Spleen (tissue), 11 donors: ENCODE measurements at regions not wholly inside any gene's neighbourhood (a gene's known extent, or its start where the extent isn't known, plus 50 kb on each side); places are given as distances from the start of the nearest gene placed in this dataset.
"Not testable (repeated sequence)": the region's sequence is repeated elsewhere in the genome, so short reads cannot be mapped to it uniquely, and the experiment has no call there.

Experiments
- DNase-seq: peaks from one replicate; pipeline ENCODE4 v3.0.0-alpha.2; 2020
- H3K27ac ChIP-seq, 8 donors: fragments of 200-600 bp; sonication (generic) in 7 of 8; 1 replicate in 4 of 8; 2 replicates in 4 of 8; pipeline versions ENCODE4 v1.5.0 to v1.8.0; 2016 to 2021; ENCODE audit warnings: inconsistent platforms in 4 of 8, mild to moderate bottlenecking in 4 of 8, moderate library complexity in 1 of 8
- H3K27me3 ChIP-seq, 7 donors: fragments of 200-600 bp; sonication (generic) in 6 of 7; replicated peaks in 1 of 7; 1 replicate in 4 of 7; 2 replicates in 3 of 7; pipeline versions ENCODE4 v1.5.0 to v1.8.0; 2016 to 2021; ENCODE audit warnings: inconsistent platforms in 3 of 7, mild to moderate bottlenecking in 1 of 7
- H3K36me3 ChIP-seq, 6 donors: fragments of 200-600 bp; sonication (generic) in 5 of 6; 1 replicate in 4 of 6; 2 replicates in 2 of 6; pipeline versions ENCODE4 v1.5.0 to v1.8.0; 2016 to 2021; ENCODE audit warnings: inconsistent platforms in 2 of 6
- H3K4me1 ChIP-seq, 6 donors: fragments of 200-600 bp; sonication (generic) in 5 of 6; 1 replicate in 3 of 6; 2 replicates in 3 of 6; pipeline versions ENCODE4 v1.5.0 to v1.8.0; 2016 to 2021; ENCODE audit warnings: inconsistent platforms in 3 of 6
- H3K4me3 ChIP-seq, 8 donors: fragments of 200-600 bp; sonication (generic) in 7 of 8; 1 replicate in 4 of 8; 2 replicates in 4 of 8; pipeline versions ENCODE4 v1.5.0 to v1.8.0; 2016 to 2021; ENCODE audit warnings: inconsistent platforms in 4 of 8, mild to moderate bottlenecking in 4 of 8, moderate library complexity in 2 of 8
- H3K9me3 ChIP-seq, 8 donors: fragments of 200-600 bp; sonication (generic) in 7 of 8; 1 replicate in 4 of 8; 2 replicates in 4 of 8; pipeline versions ENCODE4 v1.5.0 to v1.8.0; 2016 to 2021; ENCODE audit warnings: inconsistent platforms in 4 of 8
- whole genome bisulfite sequencing, 5 donors: extraction: QIAGEN DNeasy Blood & Tissue Kit in 3 of 5; methylation state at CpG; one replicate each; pipeline versions ENCODE4 v1.1.5 to v1.1.7; 2013 to 2018; 5-methylcytosine and 5-hydroxymethylcytosine counted together
- intact Hi-C: fragments of 100-400 bp; cut with DNase I; formaldehyde crosslinking; loops from one replicate; pipeline ENCODE4 v1.15.0; 2023; ENCODE audit warnings: low total_unique reads
- donor health status: healthy with polysubstance abuse.
- donor health status: DM: no; HTN: no; CAD: no; lungs with moderate emphysema.
- donor health status: DM: no; HTN: no; CAD: no.
- donor health status: Bipolar disorder and iron deficiency.
- donor health status: healthy.
- donor health status: DM: no; HTN: no; CAD: no.
- donor health status: DM: yes; HTN: yes; CAD: no.

- not testable (repeated sequence) for H3K27ac ChIP-seq
Measured at GRCh38 chr22:12384612-12385011, 3143.4 kb upstream of the OR11H1 start.

DNA sequence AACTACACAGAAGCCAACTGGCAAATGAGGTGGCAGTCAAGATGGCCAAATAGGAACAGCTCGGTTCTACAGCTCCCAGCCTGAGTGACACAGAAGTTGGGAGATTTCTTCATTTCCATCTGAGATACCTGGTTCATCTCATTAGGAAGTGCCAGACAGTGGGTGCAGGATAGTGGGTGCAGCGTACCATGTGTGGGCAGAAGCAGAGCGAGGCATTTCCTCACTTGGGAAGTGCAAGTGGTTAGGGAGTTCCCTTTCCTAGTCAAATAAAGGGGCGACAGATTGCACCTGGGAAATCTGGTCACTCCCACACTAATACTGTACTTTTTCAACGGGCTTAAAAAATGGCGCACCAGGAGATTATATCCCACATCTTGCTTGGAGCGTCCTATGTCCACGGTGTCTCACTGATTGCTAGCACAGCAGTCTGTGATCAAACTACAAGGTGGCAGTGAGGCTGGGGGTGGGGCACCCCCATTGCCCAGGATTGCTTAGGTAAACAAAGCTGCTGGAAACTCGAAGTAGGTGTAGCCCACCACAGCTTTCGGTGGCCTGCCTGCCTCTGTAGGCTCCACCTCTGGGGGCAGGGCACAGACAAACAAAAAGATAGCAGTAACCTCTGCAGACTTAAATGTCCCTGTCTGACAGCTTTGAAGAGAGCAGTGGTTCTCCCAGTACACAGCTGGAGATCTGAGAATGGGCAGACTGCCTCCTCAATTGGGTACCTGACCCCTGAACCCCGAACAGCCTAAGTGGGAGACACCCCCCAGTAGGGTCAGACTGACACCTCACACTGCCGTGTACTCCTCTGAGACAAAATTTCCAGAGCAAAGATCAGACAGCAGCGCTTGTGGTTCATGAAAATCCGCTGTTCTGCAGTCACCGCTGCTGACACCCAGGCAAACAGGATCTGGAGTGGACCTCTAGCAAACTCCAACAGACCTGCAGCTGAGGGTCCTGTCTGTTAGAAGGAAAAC lies 3138.9 kb upstream of the OR11H1 start:
- H3K4me3 ChIP-seq, intact Hi-C loops, H3K4me1 ChIP-seq, H3K27ac ChIP-seq, H3K27me3 ChIP-seq, H3K36me3 ChIP-seq: not testable (repeated sequence)
- DNase-seq, result peak; percentile 53
- WGBS, 5 donors, result 63 to 72% (median 70%) methylated on average over 15 of the region's 15 CpGs
- peaks cover 0 to 89% (median 74%) of the 10 kb centered on the region in 8 donors for H3K9me3 ChIP-seq

More at GRCh38 chr22:12384612-12385011, 3143.4 kb upstream of the OR11H1 start:
- H3K27me3 ChIP-seq, intact Hi-C loops, DNase-seq, H3K36me3 ChIP-seq, H3K4me3 ChIP-seq, H3K4me1 ChIP-seq: not testable (repeated sequence)
- WGBS, 5 donors, result 84 to 94% (median 90%) methylated on average over 4 of the region's 4 CpGs
- H3K9me3 ChIP-seq, result peaks cover 0 to 88% (median 82%) of the 10 kb centered on the region in 8 donors

DNA sequence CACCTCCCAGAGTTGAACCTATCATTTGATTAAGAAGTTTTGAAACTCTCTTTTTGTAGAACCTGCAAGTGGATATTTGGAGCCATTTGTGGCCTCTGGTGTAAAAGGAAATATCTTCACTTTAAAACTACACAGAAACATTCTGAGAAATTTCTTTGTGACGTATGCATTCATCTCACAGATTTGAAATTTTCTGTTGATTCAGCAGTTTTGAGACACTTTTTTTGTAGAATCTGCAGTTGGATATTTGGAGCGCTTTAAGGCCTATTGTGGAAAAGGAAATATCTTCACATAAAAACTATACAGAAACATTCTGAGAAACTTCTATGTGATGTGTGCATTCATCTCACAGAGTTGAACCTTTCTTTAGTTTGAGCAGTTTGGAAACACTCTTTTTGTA lies 3130.7 kb upstream of the OR11H1 start:
- H3K27me3 ChIP-seq, H3K4me3 ChIP-seq, H3K4me1 ChIP-seq, H3K36me3 ChIP-seq, H3K27ac ChIP-seq, intact Hi-C loops, DNase-seq: not testable (repeated sequence)
- peaks cover 0 to 85% (median 60%) of the 10 kb centered on the region in 8 donors for H3K9me3 ChIP-seq
- 78 to 91% (median 87%) methylated on average over 2 of the region's 2 CpGs for WGBS, 5 donors

DNA sequence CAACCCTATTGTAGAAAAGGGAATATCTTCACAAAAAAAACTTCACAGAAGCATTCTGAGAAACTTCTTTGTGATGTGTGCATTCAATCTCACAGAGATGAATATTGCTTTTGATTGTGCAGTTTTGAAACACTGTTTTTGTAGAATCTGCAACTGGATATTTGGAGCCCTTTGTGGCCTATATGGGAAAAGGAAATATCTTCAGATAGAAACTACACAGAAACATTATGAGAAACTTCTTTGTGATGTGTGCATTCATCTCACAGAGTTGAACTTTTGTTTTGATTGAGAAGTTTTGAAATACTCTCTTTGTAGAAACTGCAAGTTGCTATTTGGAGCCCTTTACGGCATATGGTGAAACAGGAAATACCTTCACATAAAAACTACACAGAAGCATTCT lies 3126.1 kb upstream of the OR11H1 start:
- H3K27ac ChIP-seq, H3K27me3 ChIP-seq, intact Hi-C loops, H3K4me3 ChIP-seq, H3K36me3 ChIP-seq, DNase-seq, H3K4me1 ChIP-seq: not testable (repeated sequence)
- peaks cover 0 to 85% (median 65%) of the 10 kb centered on the region in 8 donors for H3K9me3 ChIP-seq
- WGBS, 5 donors, result 70 to 96% (median 88%) methylated on average over 1 of the region's 1 CpG

- intact Hi-C loops, DNase-seq, H3K27ac ChIP-seq, H3K4me3 ChIP-seq, H3K27me3 ChIP-seq, H3K4me1 ChIP-seq, H3K36me3 ChIP-seq: not testable (repeated sequence)
- peaks cover 0 to 84% (median 63%) of the 10 kb centered on the region in 8 donors for H3K9me3 ChIP-seq
- 50 to 58% (median 52%) methylated on average over 4 of the region's 4 CpGs for WGBS, 5 donors
Measured at GRCh38 chr22:12402531-12402930, 3125.5 kb upstream of the OR11H1 start.

DNA sequence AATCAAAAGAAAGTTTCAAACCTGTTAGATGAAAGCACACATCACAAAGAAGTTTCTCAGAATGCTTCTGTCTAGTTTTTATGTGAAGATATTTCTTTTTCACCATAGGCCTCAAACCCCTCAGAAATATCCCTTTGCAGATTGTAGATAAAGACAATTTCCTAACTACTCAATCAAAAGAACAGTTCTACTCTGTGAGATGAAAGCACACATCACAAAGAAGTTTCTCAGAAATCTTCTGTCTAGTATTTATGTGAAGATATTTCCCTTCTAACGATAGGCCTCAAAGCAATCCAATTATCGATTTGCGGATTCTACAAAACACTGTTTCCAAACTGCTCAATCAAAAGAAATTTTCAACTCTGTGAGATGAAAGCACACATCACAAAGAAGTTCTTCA lies 3092.1 kb upstream of the OR11H1 start:
- H3K27ac ChIP-seq, H3K4me1 ChIP-seq, H3K27me3 ChIP-seq, DNase-seq, H3K36me3 ChIP-seq, H3K4me3 ChIP-seq, intact Hi-C loops: not testable (repeated sequence)
- 91 to 99% (median 95%) methylated on average over 3 of the region's 3 CpGs for WGBS, 5 donors
- peaks cover 3 to 75% (median 64%) of the 10 kb centered on the region in 8 donors for H3K9me3 ChIP-seq
